RPMI7951 (cell line): ENCODE measurements at regions not wholly inside any gene's neighbourhood (a gene's known extent, or its start where the extent isn't known, plus 50 kb on each side); places are given as distances from the start of the nearest gene placed in this dataset.
A peak's percentile ranks its signal among the peaks of the same experiment; 100 is the strongest.
"Not testable (repeated sequence)": the region's sequence is repeated elsewhere in the genome, so short reads cannot be mapped to it uniquely, and the experiment has no call there.

ENCODE experiments used
- DNase-seq: peaks from one replicate; pipeline ENCODE4 v3.0.0-alpha.2; 2012; ENCODE audit warnings: low read depth

GRCh38 chr1:157460381-157460780 lies 91.9 kb downstream of the FCRL5 start:
- no peak for DNase-seq

DNA sequence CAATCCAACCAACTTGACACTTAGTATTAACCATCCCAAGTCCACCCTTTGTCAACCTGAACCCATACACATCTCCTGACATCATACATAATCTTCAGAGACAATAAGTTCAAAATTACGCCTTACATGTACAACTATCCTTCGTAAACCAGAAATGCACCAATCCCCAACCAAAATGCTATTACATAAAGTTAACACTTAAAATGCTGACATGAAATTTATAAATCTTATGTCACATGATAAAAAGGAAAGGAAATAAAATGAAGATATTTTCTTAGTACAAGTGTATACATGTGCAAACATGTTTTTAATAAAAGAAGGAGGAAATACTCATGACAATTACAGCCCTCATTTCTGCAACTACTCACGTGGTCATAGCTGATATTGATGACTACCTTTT lies 95.0 kb downstream of the FCRL5 start:
- DNase-seq = no peak

DNA sequence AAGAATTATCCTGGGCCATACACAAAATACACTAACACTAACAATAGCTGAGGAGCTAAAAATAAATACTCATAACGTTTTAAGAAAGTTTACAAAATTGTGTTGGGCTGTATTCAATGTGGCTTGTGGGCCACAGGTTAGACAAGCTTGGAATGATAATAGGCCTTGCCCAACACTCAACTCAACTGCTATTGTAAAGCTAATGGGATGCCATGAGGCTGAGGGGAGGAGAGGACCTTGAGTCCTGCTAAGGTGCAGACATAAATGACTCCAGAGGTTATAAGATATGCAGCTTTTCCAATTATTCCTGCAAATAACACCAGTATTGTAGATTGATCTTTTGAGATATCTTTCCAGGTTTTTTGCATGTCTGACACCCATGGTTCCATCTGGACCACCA lies 97.0 kb downstream of the FCRL5 start:
- DNase-seq = no peak

DNA sequence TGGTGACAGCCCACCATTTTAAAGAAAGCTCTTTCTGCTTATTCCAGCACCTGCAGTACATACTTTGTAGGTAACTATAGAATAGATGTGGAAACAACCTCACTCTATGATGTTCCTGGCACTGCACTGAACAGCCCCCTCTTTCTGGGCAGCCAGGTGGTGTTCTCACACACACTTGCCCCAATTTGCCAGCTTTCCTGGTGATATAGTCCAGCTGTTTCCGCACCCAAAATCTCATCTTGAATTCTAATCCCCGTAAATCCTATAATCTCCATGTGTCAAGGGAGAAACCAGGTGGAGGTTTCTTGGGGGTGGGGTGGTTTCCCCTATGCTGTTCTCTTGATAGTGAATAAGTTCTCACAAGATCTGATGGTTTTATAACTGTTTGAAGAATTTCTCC lies 102.2 kb downstream of the FCRL5 start:
- no peak for DNase-seq

DNA sequence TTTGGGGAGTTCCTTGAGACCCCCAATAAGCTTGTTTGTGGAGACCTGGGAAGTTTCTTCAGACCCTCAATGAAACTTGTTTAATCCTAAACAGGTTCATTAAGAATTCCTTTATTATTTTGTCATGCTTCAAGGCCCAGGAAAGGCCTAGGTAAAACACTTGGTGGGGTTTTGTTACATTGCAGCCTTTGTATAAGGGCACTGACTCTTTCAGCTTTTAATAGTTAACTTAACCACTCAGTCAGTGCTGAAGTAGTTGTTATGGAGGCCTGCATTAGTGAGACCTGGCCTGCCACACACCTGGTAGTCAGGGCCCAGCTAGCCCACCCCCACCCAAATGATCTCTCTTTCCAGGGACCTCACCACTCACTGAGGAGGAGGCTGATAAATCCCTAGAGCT lies 103.7 kb downstream of the FCRL5 start:
- no peak for DNase-seq

- not testable (repeated sequence) for DNase-seq
These were observed 106.0 kb downstream of the FCRL5 start for GRCh38 chr1:157446356-157446755.

GRCh38 chr1:157445616-157446140 lies 106.6 kb downstream of the FCRL5 start:
- not testable (repeated sequence) for DNase-seq

DNA sequence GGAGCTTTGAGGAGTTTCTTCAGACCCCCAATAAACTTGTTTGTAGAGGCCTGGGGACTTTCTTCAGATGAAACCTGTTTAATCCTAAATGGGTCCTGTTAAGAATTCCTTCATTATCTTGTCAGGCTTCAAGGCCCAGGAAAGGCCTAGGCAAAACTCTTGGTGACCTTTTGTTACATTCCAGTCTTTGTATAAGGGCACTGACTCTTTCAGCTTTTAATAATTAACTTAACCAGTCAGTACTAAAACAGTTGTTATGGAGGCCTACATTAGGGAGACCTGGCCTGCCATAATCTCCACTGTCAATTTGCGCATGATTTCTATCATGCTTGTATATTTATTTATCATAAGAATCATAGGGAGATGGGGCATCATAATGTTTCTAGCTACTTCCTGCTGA lies 110.2 kb downstream of the FCRL5 start:
- no peak for DNase-seq

DNA sequence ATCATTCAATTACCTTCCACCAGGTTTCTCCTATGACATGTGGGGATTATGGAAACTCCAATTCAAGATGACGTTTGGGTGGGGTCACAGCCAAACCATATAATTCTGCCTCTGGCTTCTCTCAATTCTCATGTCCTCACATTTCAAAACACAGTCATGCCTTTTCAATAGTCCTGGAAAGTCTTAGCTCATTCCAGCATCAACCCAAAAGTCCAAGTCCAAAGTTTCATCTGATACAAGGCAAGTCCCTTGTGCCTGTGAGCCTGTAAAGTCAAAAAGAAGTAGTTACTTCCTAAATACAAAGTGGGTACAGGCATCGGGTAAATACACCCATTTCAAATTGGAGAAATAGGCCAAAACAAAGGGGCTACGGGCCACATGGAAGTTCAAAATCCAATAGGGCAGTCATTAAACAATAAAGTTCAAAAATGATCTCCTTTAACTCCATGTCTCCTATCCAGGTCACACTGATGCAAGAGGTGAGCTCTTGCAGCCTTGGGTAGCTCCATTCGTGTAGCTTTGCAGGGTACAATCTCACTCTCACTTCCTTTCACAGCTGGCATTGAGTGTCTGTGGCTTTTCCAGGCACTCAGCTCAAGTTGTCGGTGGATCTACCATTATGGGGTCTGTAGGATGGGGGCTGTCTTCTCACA lies 112.9 kb downstream of the FCRL5 start:
- DNase-seq = no peak

- DNase-seq = peak; percentile 5
These were observed 113.7 kb downstream of the FCRL5 start for GRCh38 chr1:157438613-157439012.

GRCh38 chr1:157438146-157438545 lies 114.2 kb downstream of the FCRL5 start:
- no peak for DNase-seq

DNA sequence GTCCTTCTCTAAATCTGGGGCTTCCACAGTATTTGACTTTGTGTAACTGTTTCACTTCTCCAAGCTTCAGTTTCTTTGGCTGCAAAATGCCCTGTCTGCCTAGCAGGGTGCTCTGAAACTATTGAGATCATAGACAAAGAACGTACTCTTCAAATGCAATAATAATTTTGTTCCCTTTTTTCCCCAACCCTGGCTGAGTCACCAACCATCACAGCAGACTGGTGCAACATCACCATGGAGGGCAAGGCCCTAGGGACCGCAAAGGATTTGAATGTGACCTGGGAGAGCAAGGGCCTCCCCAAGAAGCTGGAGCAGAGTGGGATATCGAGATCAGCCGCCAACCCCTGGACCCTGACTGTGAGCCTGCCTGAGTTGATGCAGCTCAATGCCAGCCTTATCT lies 115.0 kb downstream of the FCRL5 start:
- no peak for DNase-seq

GRCh38 chr1:157431751-157432150 lies 120.6 kb downstream of the FCRL5 start:
- DNase-seq = peak; percentile 59

- peak; percentile 69 for DNase-seq
These were observed 122.6 kb downstream of the FCRL5 start for GRCh38 chr1:157429601-157430240.

GRCh38 chr1:157423764-157424163 lies 128.6 kb downstream of the FCRL5 start:
- not testable (repeated sequence) for DNase-seq

DNA sequence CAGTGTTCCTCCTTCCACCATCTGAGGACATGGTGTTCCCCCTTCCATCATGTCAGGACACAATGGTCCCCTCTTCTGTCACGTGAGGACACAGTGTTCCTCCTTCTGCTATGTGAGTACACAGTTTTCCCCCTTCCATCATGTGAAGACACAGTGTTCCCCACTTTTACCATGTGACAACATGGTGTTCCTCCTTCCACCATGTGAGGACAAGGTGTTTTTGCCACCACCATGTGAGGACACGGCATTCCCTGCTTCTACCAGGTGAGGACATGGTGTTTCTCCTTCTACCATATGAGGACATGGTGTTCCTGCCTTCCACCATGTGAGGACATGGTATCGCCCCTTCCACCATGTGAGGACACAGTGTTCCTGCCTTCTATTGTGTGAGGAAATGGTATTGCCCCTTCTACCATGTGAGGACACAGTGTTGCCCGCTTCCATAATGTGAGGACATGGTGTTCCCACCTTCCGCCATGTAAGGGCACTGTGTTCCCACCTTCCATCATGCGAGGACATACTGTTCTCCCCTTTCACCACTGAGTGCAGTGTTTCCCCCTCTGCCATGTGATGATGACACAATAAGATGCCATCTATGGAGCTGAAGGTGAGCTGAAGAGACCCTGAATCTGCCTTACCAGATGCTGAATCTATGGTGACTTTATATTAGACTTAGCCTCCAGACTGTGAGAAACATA lies 132.3 kb downstream of the FCRL5 start:
- DNase-seq = no peak

DNA sequence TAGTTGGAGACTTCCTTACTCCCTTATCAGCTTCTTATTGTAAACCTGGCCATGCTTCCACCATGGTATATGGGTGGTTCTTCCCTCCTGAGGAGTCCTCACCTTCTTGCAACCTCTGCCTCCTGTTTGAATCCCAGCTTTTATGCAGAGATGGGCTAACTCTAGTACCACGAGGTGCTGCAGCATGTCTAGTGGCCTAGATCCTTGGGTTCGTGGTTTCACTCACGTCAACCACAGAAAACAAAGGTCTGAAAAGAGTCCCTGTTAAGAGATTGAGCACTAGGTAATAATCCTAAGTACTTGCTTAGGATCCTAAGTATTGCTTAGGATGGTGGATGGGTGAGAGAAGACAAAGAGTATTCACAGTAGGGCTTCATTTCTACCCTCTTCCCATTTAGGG lies 133.7 kb downstream of the FCRL5 start:
- no peak for DNase-seq

DNA sequence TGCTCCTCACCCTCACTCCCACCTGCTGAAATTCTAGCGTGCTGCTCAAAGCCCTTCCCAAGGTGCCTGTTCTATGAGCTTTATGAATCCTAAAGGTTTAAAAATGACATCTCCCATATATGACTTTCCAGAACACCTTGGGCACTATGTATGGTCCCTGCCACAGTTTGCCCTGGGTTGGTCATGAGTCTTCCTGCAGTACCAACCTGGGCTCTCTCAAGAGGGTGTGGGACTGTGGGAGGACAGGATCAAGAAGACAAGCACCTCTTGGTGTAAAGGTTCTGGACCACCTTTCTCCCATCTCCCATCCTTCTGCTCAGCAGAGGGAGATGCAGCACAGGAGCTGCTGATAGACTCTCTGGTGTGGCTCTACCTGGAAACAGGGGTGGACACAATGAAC lies 134.1 kb downstream of the FCRL5 start:
- DNase-seq = no peak

DNA sequence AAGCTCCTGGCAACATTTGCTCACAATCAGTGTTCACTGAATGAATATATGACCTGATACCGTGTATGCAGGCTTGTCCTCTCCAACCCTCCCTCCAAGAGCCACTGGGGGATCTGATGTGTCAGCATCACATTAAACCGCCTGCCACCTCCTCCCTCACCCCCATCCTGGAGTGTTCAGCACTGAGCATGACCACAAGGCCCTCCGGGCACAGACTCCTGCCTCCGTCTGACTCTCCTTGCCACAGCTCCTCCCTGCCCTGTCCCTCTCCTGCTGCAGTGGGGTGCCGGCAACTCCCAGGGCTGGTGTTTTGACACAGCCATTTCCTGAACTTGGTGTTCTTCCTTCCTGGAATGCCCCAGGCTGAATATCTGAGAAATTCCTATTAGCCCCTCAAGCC lies 136.7 kb downstream of the FCRL5 start:
- DNase-seq = peak; percentile 88

GRCh38 chr1:157412308-157412707 lies 140.0 kb downstream of the FCRL5 start:
- no peak for DNase-seq

DNA sequence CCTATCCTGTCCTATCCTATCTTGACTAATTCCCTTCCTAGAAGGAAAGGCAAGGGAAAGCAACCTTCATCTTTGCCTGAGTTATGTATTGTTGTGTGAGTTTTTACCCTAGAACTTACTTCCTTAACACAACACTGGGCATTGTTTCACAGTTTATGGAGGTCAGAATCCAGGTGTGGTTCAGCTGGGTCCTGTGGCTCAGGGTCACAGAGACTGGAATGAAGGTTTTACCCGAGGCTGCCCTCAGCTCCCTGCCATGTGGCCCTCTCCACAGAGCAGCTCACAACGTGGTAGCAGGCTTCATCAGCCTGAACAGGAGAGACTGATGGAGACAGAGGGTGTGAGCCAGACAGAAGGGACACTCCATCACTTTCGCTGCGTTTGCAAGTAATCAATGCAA lies 140.5 kb downstream of the FCRL5 start:
- no peak for DNase-seq

GRCh38 chr1:157411064-157411463 lies 141.3 kb downstream of the FCRL5 start:
- DNase-seq = no peak

DNA sequence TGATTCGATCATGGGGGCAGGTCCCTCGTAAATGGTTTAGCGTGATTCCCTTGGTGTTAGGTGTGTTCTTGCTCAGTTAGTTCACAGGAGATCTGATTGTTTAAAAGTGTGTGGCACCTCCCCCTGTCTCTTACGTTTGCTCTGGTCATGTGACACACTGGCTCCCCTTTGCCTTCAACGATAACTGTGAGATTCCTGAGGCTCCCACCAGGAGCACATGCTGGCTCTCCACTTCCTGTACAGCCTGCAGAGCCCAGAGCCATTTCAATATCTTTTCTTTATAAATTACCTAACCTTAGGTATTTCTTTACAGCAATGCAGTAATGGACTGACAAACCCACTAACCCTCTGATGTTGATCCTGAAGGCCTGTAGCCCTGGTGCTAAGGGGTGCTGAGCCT lies 141.9 kb downstream of the FCRL5 start:
- DNase-seq = no peak
